Erythroblast (primary cell): ENCODE measurements at regions not wholly inside any gene's neighbourhood (a gene's known extent, or its start where the extent isn't known, plus 50 kb on each side); places are given as distances from the start of the nearest gene placed in this dataset.
"Not testable (repeated sequence)": the region's sequence is repeated elsewhere in the genome, so short reads cannot be mapped to it uniquely, and the experiment has no call there.

Experiments used
- DNase-seq, 2 experiments: peaks; one replicate each; lab custom pipeline; 2025; lab: John Stamatoyannopoulos, UW
- GATA1 ChIP-seq: IDR thresholded peaks from 2 replicates; pipeline ENCODE4 v1.6.1; 2011; ENCODE audit warnings: low read depth, mild to moderate bottlenecking, control low read depth, low read length, moderate library complexity
- POLR2A ChIP-seq: IDR thresholded peaks from 2 replicates; pipeline ENCODE4 v1.6.1; 2011; ENCODE audit warnings: mild to moderate bottlenecking, low read length

GRCh38 chr2:181789827-181790448 lies 101.6 kb upstream of the ITPRID2 start:
- peak in 1 of 2 experiments; percentile 7 for DNase-seq
- TF ChIP-seq GATA1: no peak
- TF ChIP-seq POLR2A: no peak

GRCh38 chr2:181790716-181791649 lies 100.5 kb upstream of the ITPRID2 start:
- TF ChIP-seq GATA1: no peak
- no peak for TF ChIP-seq POLR2A
- DNase-seq: peak; percentile 9

- TF ChIP-seq POLR2A (no peak), GATA1 (no peak)
- DNase-seq: no peak
Observed at GRCh38 chr2:181792906-181793305, 98.6 kb upstream of the ITPRID2 start.

- no peak for DNase-seq
- TF ChIP-seq POLR2A (no peak), GATA1 (no peak)
Observed at GRCh38 chr2:181798022-181798421, 93.5 kb upstream of the ITPRID2 start.

GRCh38 chr2:181802300-181802699 lies 89.2 kb upstream of the ITPRID2 start:
- not testable (repeated sequence) for DNase-seq

GRCh38 chr2:181803903-181804799 lies 87.4 kb upstream of the ITPRID2 start:
- not testable (repeated sequence) for DNase-seq

GRCh38 chr2:181805228-181806038 lies 86.1 kb upstream of the ITPRID2 start:
- no peak for DNase-seq
- no peak for TF ChIP-seq GATA1
- TF ChIP-seq POLR2A: no peak

- no peak for DNase-seq
- TF ChIP-seq POLR2A: no peak
- TF ChIP-seq GATA1: no peak
Observed at GRCh38 chr2:181806039-181806392, 85.5 kb upstream of the ITPRID2 start.

- TF ChIP-seq GATA1 (no peak), POLR2A (no peak)
Observed at GRCh38 chr2:181807526-181807925, 84.0 kb upstream of the ITPRID2 start.

GRCh38 chr2:181810823-181811695 lies 80.5 kb upstream of the ITPRID2 start:
- peak; percentile 51 to 58 for DNase-seq
- TF ChIP-seq POLR2A (no peak), GATA1 (no peak)

More at GRCh38 chr2:181807526-181807925, 84.0 kb upstream of the ITPRID2 start:
- no peak for DNase-seq

GRCh38 chr2:181812106-181812743 lies 79.3 kb upstream of the ITPRID2 start:
- no peak for TF ChIP-seq POLR2A
- DNase-seq: no peak

GRCh38 chr2:181814057-181814491 lies 77.5 kb upstream of the ITPRID2 start:
- DNase-seq: no peak
- no peak for TF ChIP-seq POLR2A
